HG02678 (cell line): ENCODE measurements at regions not wholly inside any gene's neighbourhood (a gene's known extent, or its start where the extent isn't known, plus 50 kb on each side); places are given as distances from the start of the nearest gene placed in this dataset.
"Not testable (repeated sequence)": the region's sequence is repeated elsewhere in the genome, so short reads cannot be mapped to it uniquely, and the experiment has no call there.

Experiments
- ATAC-seq: cut with Tn5 transposase; IDR thresholded peaks from one replicate; pipeline ENCODE4 v1.9.1; 2021; ENCODE audit warnings: mild to moderate bottlenecking, moderate library complexity; ENCODE audit not compliant: unreplicated experiment

DNA sequence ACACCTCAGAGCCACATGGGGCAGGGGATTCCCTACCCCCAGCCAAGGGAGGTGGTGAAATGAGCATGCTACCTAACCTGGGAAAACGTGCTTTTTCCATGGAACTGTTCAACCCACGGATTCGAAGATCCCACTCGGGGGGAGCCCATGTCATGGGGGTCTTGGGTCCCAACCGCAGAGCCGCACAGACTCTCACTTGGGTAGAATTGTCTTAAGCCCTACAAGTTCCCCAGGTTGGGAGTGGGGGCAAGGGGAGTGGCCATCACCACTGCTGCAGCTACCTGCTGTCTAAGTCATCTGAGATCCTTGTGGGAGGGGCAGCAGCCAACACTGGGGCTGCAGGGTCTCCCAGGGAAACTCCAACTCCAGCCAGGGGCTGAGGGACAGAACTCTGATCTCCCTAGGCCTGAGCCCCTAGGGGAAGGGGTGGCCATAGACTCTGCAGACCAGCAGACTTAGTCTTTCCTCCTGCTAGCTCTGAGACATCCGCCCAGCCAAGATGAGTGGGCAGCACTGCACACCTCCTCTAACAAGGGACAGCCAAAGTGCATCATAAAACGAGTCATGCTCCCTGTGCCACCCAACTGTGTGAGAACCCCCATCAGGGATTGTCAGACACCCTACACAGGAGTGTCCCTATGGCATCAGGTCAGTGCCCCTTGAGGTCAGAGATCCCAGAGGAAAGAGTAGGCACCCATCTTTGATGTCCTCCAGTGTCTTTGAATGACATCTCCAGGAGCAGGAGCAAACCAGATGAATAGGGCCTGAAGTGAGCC is 610.4 kb upstream of the SLITRK6 start:
- no peak for ATAC-seq

- ATAC-seq, result no peak
These were observed 626.1 kb upstream of the SLITRK6 start for GRCh38 chr13:86425170-86425815.

GRCh38 chr13:86426437-86426836 is 627.2 kb upstream of the SLITRK6 start:
- no peak for ATAC-seq

DNA sequence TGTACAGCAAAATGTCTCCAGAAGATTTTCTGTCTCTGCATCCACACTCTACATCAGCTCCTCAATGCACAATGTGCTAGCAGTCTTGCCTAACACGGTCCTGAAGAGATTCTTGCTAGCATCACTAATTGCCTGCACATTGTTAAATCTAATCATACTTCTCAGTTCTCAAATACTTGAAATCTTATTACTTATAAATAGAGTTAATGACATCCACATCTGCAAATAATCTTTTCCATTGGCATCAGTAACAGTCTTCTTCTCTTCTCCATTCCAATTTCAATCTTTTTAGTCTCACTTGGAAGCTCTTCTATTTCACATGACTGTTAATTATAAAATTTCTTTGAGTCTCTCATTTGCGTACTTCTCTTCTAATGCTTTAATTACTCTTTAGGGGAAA is 630.5 kb upstream of the SLITRK6 start:
- ATAC-seq, result no peak

DNA sequence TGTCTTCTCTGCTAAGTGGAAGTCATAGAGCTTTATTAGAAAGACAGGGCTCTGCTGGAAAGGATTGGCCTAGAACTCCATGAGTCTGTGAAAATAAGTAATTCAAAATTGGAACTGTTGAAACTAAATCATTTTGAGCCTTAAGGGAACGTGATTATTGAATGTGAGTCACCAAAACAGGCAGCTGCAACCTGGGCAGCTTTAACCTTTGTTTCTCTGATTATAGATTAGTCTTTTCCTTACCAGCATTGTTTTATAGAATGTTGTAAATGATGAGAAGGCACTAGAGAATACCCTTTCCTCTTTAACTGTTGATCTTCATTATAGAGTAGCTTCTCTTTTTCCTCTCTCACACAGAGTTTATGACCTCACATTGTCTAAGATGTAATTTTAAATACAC is 638.8 kb upstream of the SLITRK6 start:
- ATAC-seq, result no peak

DNA sequence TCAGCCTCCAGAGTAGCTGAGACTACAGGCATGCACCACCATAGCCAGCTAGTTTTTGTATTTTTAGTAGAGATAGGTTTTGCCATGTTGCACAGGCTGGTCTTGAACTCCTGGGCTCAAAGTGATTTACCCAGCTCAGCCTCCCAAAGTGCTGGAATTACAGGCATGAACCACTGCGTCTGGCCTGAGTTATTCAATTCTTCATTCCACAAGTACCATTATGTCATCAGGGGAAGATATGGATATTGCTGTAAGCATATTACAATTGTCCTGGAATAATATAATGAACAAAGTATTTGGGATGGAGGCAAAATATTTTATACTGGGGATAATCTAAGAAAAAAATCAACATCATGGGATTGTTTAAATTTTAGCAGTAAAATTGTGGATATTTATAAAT is 646.0 kb upstream of the SLITRK6 start:
- ATAC-seq, result no peak

- ATAC-seq, result no peak
These were observed 646.5 kb upstream of the SLITRK6 start for GRCh38 chr13:86445672-86446071.

GRCh38 chr13:86446311-86446710 is 647.1 kb upstream of the SLITRK6 start:
- ATAC-seq, result no peak

GRCh38 chr13:86447479-86447878 is 648.3 kb upstream of the SLITRK6 start:
- ATAC-seq, result no peak

DNA sequence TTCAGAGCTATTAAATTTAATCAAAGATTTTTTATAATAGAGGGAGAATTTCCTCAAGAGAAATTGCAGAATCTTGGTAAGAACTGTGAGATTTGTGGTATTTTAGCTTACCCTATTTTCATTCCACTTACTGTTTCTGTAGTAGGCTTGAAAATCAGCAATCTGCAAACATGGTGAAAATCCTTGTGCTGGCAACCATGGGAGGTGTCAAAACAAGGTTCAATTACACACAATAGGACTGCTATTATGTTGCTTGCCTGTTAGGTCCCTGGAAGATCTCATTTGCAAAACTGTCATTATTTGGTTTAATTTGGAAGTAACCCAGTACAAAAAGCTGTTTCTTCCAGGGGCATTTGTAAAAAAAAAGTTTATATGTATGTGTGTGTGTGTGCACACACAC is 662.8 kb upstream of the SLITRK6 start:
- no peak for ATAC-seq

- ATAC-seq, result no peak
These were observed 665.0 kb upstream of the SLITRK6 start for GRCh38 chr13:86464193-86464592.

- ATAC-seq, result no peak
These were observed 675.8 kb upstream of the SLITRK6 start for GRCh38 chr13:86474971-86475370.

DNA sequence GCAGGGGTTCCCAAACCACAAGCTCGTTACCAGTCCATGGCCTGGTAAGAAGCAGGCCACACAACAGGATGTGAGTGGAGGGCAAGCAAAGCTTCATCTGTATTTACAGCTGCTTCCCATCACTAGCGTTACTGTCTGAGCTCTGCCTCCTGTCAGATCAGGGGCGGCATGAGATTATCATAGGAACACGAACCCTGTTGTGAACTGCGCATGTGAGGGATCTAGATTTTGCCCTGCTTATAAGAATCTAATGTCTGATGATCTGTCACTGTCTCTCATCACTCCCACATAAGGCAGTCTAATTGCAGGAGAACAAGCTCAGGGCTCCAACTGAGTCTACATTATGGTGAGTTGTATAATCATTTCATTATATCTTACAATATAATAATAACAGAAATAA is 677.4 kb upstream of the SLITRK6 start:
- ATAC-seq, result no peak

DNA sequence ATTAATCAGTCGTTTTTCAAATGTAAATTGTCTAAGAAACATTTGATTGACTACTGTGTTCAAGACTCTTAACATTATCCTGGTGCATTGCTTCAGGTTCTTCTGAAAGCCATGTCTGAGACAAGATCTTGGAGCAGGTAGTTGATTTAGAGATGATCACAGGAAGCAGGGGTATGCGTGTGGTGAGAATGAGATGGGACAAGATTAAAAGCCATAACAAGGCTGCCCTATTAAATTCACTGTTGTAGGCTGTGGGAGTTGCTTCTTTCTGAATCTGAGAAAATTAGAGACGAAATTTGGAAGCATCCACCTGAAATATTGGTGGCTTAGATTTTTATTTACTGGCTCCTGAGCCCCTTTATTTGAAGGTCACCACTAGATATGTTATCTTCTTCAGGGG is 687.4 kb upstream of the SLITRK6 start:
- no peak for ATAC-seq

DNA sequence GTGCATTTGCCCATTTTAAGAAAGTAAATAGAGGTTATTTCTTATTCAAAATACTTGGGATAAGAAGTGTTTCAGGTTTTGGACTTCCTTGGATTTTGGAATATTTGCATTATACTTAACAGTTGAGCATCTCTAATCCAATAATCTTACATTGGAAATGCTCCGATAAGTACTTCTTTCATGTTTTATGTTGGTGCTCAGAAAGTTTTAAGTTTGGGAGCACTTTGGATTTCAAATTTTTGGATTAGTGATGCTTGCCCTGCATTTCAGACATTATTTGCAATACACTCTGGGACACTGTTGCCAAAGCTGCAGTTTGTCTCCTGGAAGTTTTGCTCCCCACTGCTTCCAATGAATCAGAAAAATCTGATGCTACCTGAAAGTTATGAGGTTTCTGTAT is 691.9 kb upstream of the SLITRK6 start:
- no peak for ATAC-seq

- not testable (repeated sequence) for ATAC-seq
These were observed 702.7 kb upstream of the SLITRK6 start for GRCh38 chr13:86501931-86502330.

- no peak for ATAC-seq
These were observed 711.6 kb upstream of the SLITRK6 start for GRCh38 chr13:86510792-86511191.

DNA sequence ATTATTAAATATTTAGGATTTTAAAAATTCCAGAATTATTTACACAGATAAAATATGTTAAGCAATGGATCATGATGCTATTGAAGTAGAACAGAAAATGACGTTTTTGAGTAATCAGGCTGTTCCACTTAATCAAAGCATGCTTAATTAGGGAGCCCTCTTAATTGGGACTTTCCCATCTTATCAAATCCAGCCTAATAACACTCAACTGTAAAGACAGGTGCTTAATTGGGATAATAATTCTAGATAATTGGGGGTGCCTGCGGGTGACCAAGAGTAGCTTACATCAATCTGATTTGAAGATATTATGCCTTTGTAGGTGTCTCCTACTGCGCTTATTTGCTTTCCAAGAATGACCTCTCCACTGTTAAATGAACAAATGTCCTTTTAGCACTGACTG is 742.2 kb upstream of the SLITRK6 start:
- no peak for ATAC-seq

GRCh38 chr13:86554066-86554465 is 754.8 kb upstream of the SLITRK6 start:
- ATAC-seq, result no peak

GRCh38 chr13:86559901-86560300 is 760.7 kb upstream of the SLITRK6 start:
- ATAC-seq, result no peak

DNA sequence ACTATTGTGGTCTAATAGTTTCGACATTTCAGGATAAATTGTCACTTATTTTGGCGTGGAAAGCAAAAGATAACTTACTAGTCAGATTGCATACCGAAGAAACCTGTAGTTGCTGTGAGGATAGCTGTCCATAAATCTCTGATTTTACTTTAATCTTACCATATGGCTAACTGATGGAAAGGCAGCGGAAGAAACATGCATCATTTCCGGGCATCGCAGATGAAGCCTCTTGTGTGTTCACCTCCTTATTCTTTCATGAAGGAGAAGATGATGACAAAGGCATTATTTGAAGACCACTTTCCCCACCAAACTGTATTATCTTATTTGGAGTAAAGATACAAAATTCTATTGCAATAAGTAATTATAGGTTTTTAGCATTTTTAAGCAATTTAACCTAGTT is 763.6 kb upstream of the SLITRK6 start:
- no peak for ATAC-seq

- no peak for ATAC-seq
These were observed 764.1 kb upstream of the SLITRK6 start for GRCh38 chr13:86563308-86563707.

DNA sequence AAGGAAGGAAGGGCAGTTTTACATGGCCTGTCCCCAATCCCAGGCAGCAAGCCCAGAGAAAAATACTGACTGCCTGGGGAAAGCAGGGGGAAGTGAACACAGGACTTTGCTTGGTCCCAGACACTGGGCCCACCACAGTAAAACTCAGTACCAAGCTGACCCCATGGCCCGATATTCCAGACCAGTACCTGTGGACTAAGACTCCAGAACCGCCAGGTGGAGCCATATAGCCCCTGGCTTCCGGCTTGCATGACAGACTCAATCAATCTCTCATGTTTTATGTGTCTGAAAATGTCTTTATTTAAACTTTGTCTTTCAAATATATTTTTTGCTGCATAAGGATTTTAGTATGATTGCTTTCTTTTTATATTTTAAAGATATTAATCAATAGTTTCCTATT is 767.9 kb upstream of the SLITRK6 start:
- no peak for ATAC-seq
